GM23338 (cell line): ENCODE measurements at regions not wholly inside any gene's neighbourhood (a gene's known extent, or its start where the extent isn't known, plus 50 kb on each side); places are given as distances from the start of the nearest gene placed in this dataset.

Source experiments
- ATAC-seq: fragments of 200-7000 bp; cut with Tn5 transposase; 3 replicates; pipeline ENCODE4 v1.9.1; 2020
- DNase-seq: peaks from one replicate; pipeline ENCODE4 v3.0.0-alpha.2; 2015; ENCODE audit warnings: low spot score
- H2AFZ ChIP-seq: fragments of 200-600 bp; sonication (generic); 2 replicates; pipeline ENCODE4 v1.8.0; 2016; ENCODE audit warnings: antibody characterized with exemption, mild to moderate bottlenecking, moderate library complexity
- H3F3A ChIP-seq: fragments of 200-600 bp; sonication (generic); replicated peaks from 2 replicates; pipeline ENCODE4 v1.8.0; 2017; ENCODE audit warnings: antibody characterized with exemption, mixed run types, low read depth
- H3K27ac ChIP-seq: fragments of 200-600 bp; sonication (generic); 2 replicates; pipeline ENCODE4 v1.6.1; 2016; ENCODE audit warnings: low read depth
- H3K27me3 ChIP-seq: fragments of 200-600 bp; sonication (generic); 2 replicates; pipeline ENCODE4 v1.8.0; 2016; ENCODE audit warnings: mild to moderate bottlenecking, mixed run types, moderate library complexity; ENCODE audit not compliant: insufficient read depth
- H3K36me3 ChIP-seq: fragments of 200-600 bp; sonication (generic); 2 replicates; pipeline ENCODE4 v1.8.0; 2016; ENCODE audit warnings: mild to moderate bottlenecking; ENCODE audit not compliant: insufficient read depth
- H3K4me1 ChIP-seq: fragments of 200-600 bp; sonication (generic); 2 replicates; pipeline ENCODE4 v1.8.0; 2016; ENCODE audit warnings: mild to moderate bottlenecking, moderate library complexity; ENCODE audit not compliant: insufficient read depth
- H3K4me2 ChIP-seq: fragments of 200-600 bp; sonication (generic); 2 replicates; pipeline ENCODE4 v1.7.1; 2017; ENCODE audit warnings: mixed run types
- H3K4me3 ChIP-seq: fragments of 200-600 bp; sonication (generic); 2 replicates; pipeline ENCODE4 v1.6.1; 2016; ENCODE audit warnings: mixed run types
- H3K79me2 ChIP-seq: fragments of 200-600 bp; sonication (generic); replicated peaks from 2 replicates; pipeline ENCODE4 v1.8.0; 2017; ENCODE audit warnings: mild to moderate bottlenecking; ENCODE audit not compliant: insufficient read depth
- H3K9me2 ChIP-seq: fragments of 200-600 bp; sonication (generic); 2 replicates; pipeline ENCODE4 v1.8.0; 2017; ENCODE audit not compliant: insufficient read depth
- H4K20me1 ChIP-seq: fragments of 200-600 bp; sonication (generic); replicated peaks from 2 replicates; pipeline ENCODE4 v1.8.0; 2017; ENCODE audit warnings: mild to moderate bottlenecking; ENCODE audit not compliant: insufficient read depth
- H3K27ac Mint-ChIP-seq: 2 replicates; pipeline ENCODE4 v1.8.0; 2020; ENCODE audit warnings: inconsistent platforms, mild to moderate bottlenecking, moderate library complexity, mixed read lengths
- H3K27me3 Mint-ChIP-seq: 3 replicates; pipeline ENCODE4 v1.8.0; 2022; ENCODE audit warnings: low read depth, mild to moderate bottlenecking, moderate library complexity, mixed read lengths, inconsistent platforms; ENCODE audit not compliant: insufficient read depth, poor library complexity
- H3K36me3 Mint-ChIP-seq: 3 replicates; pipeline ENCODE4 v1.8.0; 2021; ENCODE audit warnings: low read depth, mild to moderate bottlenecking, inconsistent platforms, moderate library complexity, mixed read lengths
- H3K4me1 Mint-ChIP-seq: 3 replicates; pipeline ENCODE4 v1.8.0; 2020; ENCODE audit warnings: mild to moderate bottlenecking, inconsistent platforms, mixed read lengths
- H3K4me3 Mint-ChIP-seq: 3 replicates; pipeline ENCODE4 v1.8.0; 2021; ENCODE audit warnings: moderate library complexity, mild to moderate bottlenecking, inconsistent platforms, mixed read lengths
- H3K9me3 Mint-ChIP-seq: 3 replicates; pipeline ENCODE4 v1.8.0; 2020; ENCODE audit warnings: moderate library complexity, mild to moderate bottlenecking, inconsistent platforms, mixed read lengths
- CREB1 ChIP-seq: fragments of 250-450 bp; sonication (Bioruptor Pico); IDR thresholded peaks from 2 replicates; pipeline ENCODE4 v1.5.0; 2020; ENCODE audit warnings: low read depth, mild to moderate bottlenecking, moderate library complexity
- EZH2 ChIP-seq: fragments of 200-600 bp; sonication (generic); IDR thresholded peaks from one replicate; pipeline ENCODE4 v1.8.0; 2017; ENCODE audit warnings: antibody characterized with exemption, mild to moderate bottlenecking, low read depth; ENCODE audit not compliant: unreplicated experiment
- EZH2phosphoT487 ChIP-seq: fragments of 200-600 bp; sonication (generic); IDR thresholded peaks from one replicate; pipeline ENCODE4 v1.8.1; 2018; ENCODE audit warnings: antibody characterized with exemption; ENCODE audit not compliant: unreplicated experiment
- JUNB ChIP-seq: IDR thresholded peaks from one replicate; pipeline ENCODE4 v1.6.1; 2016; ENCODE audit warnings: antibody characterized with exemption; ENCODE audit not compliant: unreplicated experiment
- NANOG ChIP-seq: IDR thresholded peaks from 2 replicates; pipeline ENCODE4 v1.6.1; 2016; ENCODE audit warnings: antibody characterized with exemption, borderline replicate concordance
- POLR2AphosphoS5 ChIP-seq: IDR thresholded peaks from 2 replicates; pipeline ENCODE4 v1.6.1; 2016; ENCODE audit warnings: antibody characterized with exemption, low read depth
- STAT1 ChIP-seq: IDR thresholded peaks from one replicate; pipeline ENCODE4 v1.6.1; 2016; ENCODE audit warnings: antibody characterized with exemption; ENCODE audit not compliant: unreplicated experiment
- ZNF114 ChIP-seq: fragments of 250-450 bp; sonication (Bioruptor Pico); IDR thresholded peaks from 2 replicates; pipeline ENCODE4 v1.5.0; 2020; ENCODE audit warnings: mild to moderate bottlenecking, moderate library complexity
- ZNF331 ChIP-seq: fragments of 250-450 bp; sonication (Bioruptor Pico); IDR thresholded peaks from 2 replicates; pipeline ENCODE4 v1.5.0; 2020; ENCODE audit warnings: low read depth, mild to moderate bottlenecking, moderate library complexity
- TF ChIP-seq, protein P1 (sequence below): fragments of 250-450 bp; sonication (Bioruptor Pico); IDR thresholded peaks from 2 replicates; pipeline ENCODE4 v1.5.0; 2020; ENCODE audit warnings: mild to moderate bottlenecking, moderate library complexity
- TF ChIP-seq, protein P2 (sequence below), 2 experiments: fragments of 200-600 bp in 1 of 2; sonication (generic) in 1 of 2; conservative IDR thresholded peaks; 2 replicates each; pipeline versions ENCODE4 v1.5.1 to v1.6.1; 2016 to 2017; ENCODE audit warnings: antibody characterized with exemption in 2 of 2, low read depth in 2 of 2, mild to moderate bottlenecking in 2 of 2, moderate library complexity in 1 of 2
- TF ChIP-seq, protein P3 (sequence below): IDR thresholded peaks from 2 replicates; pipeline ENCODE4 v1.6.1; 2016; ENCODE audit warnings: antibody characterized with exemption
- TF ChIP-seq, protein P4 (sequence below): IDR thresholded peaks from one replicate; pipeline ENCODE4 v1.6.1; 2018; ENCODE audit warnings: antibody characterized with exemption; ENCODE audit not compliant: unreplicated experiment

DNA sequence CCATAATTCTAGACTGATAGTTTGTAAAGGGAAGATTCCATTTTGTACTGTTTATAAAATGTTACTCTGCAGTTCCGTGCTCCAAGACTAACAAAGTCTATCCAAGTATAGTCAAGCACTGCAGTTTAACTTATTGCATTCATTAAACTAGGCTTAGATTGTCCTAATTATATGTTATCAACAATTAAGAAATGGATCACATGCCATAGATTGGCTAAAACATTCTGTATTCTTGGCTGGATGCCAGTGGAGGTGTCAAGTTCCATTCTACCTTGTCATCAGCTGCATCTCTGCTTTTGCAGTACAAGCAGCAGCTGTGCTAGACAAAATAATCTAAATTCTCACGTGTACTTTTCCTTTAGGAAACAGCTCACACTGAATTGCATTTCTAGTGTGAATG, 69.4 kb upstream of the MEF2C start:
- ATAC-seq = no peak
- Histone ChIP-seq H3K4me1 (peaks cover 38% of the 10 kb centered on the region), H3K36me3 (no peaks in the 10 kb centered on the region), H3K4me2 (no peak overlapping the region), H2AFZ (no peak overlapping the region), H3K79me2 (no peaks in the 10 kb centered on the region), H4K20me1 (no peaks in the 10 kb centered on the region), H3K27me3 (no peaks in the 10 kb centered on the region), H3F3A (no peaks in the 10 kb centered on the region), H3K4me3 (no peak overlapping the region), H3K27ac (no peak overlapping the region), H3K9me2 (no peaks in the 10 kb centered on the region)
- H3K27me3 Mint-ChIP-seq = peaks cover 2% of the 10 kb centered on the region
- no peaks in the 10 kb centered on the region for H3K36me3 Mint-ChIP-seq
- no peak overlapping the region for H3K4me3 Mint-ChIP-seq
- TF ChIP-seq, protein P1, sequence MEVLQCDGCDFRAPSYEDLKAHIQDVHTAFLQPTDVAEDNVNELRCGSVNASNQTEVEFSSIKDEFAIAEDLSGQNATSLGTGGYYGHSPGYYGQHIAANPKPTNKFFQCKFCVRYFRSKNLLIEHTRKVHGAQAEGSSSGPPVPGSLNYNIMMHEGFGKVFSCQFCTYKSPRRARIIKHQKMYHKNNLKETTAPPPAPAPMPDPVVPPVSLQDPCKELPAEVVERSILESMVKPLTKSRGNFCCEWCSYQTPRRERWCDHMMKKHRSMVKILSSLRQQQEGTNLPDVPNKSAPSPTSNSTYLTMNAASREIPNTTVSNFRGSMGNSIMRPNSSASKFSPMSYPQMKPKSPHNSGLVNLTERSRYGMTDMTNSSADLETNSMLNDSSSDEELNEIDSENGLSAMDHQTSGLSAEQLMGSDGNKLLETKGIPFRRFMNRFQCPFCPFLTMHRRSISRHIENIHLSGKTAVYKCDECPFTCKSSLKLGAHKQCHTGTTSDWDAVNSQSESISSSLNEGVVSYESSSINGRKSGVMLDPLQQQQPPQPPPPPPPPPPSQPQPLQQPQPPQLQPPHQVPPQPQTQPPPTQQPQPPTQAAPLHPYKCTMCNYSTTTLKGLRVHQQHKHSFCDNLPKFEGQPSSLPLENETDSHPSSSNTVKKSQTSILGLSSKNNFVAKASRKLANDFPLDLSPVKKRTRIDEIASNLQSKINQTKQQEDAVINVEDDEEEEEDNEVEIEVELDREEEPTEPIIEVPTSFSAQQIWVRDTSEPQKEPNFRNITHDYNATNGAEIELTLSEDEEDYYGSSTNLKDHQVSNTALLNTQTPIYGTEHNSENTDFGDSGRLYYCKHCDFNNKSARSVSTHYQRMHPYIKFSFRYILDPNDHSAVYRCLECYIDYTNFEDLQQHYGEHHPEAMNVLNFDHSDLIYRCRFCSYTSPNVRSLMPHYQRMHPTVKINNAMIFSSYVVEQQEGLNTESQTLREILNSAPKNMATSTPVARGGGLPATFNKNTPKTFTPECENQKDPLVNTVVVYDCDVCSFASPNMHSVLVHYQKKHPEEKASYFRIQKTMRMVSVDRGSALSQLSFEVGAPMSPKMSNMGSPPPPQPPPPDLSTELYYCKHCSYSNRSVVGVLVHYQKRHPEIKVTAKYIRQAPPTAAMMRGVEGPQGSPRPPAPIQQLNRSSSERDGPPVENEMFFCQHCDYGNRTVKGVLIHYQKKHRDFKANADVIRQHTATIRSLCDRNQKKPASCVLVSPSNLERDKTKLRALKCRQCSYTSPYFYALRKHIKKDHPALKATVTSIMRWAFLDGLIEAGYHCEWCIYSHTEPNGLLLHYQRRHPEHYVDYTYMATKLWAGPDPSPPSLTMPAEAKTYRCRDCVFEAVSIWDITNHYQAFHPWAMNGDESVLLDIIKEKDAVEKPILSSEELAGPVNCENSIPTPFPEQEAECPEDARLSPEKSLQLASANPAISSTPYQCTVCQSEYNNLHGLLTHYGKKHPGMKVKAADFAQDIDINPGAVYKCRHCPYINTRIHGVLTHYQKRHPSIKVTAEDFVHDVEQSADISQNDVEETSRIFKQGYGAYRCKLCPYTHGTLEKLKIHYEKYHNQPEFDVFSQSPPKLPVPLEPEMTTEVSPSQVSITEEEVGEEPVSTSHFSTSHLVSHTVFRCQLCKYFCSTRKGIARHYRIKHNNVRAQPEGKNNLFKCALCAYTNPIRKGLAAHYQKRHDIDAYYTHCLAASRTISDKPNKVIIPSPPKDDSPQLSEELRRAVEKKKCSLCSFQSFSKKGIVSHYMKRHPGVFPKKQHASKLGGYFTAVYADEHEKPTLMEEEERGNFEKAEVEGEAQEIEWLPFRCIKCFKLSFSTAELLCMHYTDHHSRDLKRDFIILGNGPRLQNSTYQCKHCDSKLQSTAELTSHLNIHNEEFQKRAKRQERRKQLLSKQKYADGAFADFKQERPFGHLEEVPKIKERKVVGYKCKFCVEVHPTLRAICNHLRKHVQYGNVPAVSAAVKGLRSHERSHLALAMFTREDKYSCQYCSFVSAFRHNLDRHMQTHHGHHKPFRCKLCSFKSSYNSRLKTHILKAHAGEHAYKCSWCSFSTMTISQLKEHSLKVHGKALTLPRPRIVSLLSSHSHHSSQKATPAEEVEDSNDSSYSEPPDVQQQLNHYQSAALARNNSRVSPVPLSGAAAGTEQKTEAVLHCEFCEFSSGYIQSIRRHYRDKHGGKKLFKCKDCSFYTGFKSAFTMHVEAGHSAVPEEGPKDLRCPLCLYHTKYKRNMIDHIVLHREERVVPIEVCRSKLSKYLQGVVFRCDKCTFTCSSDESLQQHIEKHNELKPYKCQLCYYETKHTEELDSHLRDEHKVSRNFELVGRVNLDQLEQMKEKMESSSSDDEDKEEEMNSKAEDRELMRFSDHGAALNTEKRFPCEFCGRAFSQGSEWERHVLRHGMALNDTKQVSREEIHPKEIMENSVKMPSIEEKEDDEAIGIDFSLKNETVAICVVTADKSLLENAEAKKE (CRISPR knock-in tag) = no peak
- TF ChIP-seq, protein P2, sequence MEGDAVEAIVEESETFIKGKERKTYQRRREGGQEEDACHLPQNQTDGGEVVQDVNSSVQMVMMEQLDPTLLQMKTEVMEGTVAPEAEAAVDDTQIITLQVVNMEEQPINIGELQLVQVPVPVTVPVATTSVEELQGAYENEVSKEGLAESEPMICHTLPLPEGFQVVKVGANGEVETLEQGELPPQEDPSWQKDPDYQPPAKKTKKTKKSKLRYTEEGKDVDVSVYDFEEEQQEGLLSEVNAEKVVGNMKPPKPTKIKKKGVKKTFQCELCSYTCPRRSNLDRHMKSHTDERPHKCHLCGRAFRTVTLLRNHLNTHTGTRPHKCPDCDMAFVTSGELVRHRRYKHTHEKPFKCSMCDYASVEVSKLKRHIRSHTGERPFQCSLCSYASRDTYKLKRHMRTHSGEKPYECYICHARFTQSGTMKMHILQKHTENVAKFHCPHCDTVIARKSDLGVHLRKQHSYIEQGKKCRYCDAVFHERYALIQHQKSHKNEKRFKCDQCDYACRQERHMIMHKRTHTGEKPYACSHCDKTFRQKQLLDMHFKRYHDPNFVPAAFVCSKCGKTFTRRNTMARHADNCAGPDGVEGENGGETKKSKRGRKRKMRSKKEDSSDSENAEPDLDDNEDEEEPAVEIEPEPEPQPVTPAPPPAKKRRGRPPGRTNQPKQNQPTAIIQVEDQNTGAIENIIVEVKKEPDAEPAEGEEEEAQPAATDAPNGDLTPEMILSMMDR (conservative IDR thresholded peaks at IDR 0.05; ENCODE audit: low read depth in 2 of 2) = no peak
- TF ChIP-seq, protein P3, sequence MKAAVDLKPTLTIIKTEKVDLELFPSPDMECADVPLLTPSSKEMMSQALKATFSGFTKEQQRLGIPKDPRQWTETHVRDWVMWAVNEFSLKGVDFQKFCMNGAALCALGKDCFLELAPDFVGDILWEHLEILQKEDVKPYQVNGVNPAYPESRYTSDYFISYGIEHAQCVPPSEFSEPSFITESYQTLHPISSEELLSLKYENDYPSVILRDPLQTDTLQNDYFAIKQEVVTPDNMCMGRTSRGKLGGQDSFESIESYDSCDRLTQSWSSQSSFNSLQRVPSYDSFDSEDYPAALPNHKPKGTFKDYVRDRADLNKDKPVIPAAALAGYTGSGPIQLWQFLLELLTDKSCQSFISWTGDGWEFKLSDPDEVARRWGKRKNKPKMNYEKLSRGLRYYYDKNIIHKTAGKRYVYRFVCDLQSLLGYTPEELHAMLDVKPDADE = no peak
- TF ChIP-seq, protein P4, sequence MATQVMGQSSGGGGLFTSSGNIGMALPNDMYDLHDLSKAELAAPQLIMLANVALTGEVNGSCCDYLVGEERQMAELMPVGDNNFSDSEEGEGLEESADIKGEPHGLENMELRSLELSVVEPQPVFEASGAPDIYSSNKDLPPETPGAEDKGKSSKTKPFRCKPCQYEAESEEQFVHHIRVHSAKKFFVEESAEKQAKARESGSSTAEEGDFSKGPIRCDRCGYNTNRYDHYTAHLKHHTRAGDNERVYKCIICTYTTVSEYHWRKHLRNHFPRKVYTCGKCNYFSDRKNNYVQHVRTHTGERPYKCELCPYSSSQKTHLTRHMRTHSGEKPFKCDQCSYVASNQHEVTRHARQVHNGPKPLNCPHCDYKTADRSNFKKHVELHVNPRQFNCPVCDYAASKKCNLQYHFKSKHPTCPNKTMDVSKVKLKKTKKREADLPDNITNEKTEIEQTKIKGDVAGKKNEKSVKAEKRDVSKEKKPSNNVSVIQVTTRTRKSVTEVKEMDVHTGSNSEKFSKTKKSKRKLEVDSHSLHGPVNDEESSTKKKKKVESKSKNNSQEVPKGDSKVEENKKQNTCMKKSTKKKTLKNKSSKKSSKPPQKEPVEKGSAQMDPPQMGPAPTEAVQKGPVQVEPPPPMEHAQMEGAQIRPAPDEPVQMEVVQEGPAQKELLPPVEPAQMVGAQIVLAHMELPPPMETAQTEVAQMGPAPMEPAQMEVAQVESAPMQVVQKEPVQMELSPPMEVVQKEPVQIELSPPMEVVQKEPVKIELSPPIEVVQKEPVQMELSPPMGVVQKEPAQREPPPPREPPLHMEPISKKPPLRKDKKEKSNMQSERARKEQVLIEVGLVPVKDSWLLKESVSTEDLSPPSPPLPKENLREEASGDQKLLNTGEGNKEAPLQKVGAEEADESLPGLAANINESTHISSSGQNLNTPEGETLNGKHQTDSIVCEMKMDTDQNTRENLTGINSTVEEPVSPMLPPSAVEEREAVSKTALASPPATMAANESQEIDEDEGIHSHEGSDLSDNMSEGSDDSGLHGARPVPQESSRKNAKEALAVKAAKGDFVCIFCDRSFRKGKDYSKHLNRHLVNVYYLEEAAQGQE = no peak
- no peak for TF ChIP-seq JUNB
- TF ChIP-seq NANOG = no peak
- TF ChIP-seq CREB1 (CRISPR knock-in tag) = no peak
- TF ChIP-seq STAT1 = no peak
- TF ChIP-seq EZH2phosphoT487 = no peak
- TF ChIP-seq POLR2AphosphoS5 = no peak
- TF ChIP-seq ZNF114 (CRISPR knock-in tag) = no peak
- no peak for TF ChIP-seq ZNF331 (CRISPR knock-in tag)
- TF ChIP-seq EZH2 = no peak
- H3K4me1 Mint-ChIP-seq = peaks cover 41% of the 10 kb centered on the region
- no peak overlapping the region for H3K27ac Mint-ChIP-seq
- H3K9me3 Mint-ChIP-seq = no peaks in the 10 kb centered on the region
- DNase-seq = no peak
